Stimulated activated CD8-positive, alpha-beta memory T cell treated with anti-CD3 and anti-CD28 coated beads, Interleukin-7, amount 100 ng/mL, for 4 hours (primary cell): ENCODE measurements at regions not wholly inside any gene's neighbourhood (a gene's known extent, or its start where the extent isn't known, plus 50 kb on each side); places are given as distances from the start of the nearest gene placed in this dataset.
"Not testable (repeated sequence)": the region's sequence is repeated elsewhere in the genome, so short reads cannot be mapped to it uniquely, and the experiment has no call there.

Source experiments
- DNase-seq, 2 donors: peaks; one replicate each; pipeline ENCODE4 v3.0.0-alpha.2; 2020; ENCODE audit warnings: low read depth in 2 of 2

DNA sequence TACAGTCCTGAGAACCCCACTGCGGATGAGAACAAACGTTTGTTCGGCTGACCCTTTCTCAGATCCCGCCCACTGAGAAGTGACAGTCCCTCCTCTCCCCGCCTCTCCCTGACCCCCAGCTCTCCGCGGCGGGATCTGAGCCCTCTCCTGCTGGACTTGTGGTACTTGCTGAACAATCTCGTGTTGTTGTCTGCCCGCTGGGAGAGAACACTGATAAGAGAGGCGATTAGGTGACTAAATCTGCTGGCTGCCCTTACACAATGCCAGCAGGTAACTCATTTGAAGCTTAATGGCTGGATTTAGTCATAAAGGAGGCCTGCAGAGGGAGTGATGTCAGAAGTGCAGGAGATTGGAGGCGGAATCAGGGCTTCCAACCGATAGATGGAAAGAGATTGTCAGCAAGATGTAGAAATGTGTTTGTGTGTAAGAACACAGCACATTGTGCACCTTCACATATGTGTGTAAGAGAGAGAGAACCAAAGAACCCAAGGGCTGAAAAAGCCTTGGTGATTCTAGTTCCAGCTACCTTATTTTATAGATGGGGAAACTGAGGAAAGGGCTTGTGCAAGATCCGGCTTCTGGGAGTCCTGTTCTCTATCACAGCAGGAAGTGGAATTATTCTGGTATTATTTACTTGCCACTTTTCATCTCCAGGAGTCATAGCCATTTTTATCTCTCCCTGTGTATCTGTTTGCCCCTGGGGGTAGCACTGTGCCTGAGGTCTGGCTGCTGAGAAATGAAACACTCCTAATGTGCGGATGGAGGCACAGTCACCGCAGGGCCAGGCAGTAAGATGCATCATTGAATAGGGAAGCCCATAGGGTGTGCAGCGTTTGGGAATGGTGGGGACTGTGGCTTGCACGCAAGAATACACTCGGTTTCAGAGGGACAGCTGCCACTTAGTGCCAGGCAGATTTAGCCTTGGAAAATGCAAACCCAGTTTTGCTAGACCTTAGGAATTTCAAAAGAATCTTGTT, 203.7 kb upstream of the MSX2 start:
- DNase-seq: no peak

DNA sequence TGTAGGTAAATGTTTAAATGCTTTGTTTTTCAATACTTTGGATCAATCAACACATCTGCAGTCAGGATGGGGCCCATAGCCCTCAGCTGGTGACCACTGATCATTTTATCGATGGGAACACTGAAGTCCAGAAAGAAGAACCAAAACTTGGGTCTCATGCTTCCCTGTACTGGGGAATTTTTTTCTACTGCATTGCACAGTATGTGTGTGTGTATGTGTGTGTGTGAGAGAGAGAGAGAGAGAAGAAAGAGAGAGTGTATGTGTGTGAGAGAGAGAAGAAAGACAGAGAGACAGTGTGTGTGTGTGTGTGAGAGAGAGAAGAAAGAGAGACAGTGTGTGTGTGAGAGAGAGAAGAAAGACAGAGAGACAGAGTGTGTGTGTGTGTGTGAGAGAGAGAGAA, 202.9 kb upstream of the MSX2 start:
- DNase-seq: no peak

- DNase-seq: no peak
Observed at GRCh38 chr5:174522480-174523260, 201.7 kb upstream of the MSX2 start.

- no peak for DNase-seq
Observed at GRCh38 chr5:174523311-174524071, 200.9 kb upstream of the MSX2 start.

GRCh38 chr5:174524351-174524750, 200.0 kb upstream of the MSX2 start:
- DNase-seq: no peak

DNA sequence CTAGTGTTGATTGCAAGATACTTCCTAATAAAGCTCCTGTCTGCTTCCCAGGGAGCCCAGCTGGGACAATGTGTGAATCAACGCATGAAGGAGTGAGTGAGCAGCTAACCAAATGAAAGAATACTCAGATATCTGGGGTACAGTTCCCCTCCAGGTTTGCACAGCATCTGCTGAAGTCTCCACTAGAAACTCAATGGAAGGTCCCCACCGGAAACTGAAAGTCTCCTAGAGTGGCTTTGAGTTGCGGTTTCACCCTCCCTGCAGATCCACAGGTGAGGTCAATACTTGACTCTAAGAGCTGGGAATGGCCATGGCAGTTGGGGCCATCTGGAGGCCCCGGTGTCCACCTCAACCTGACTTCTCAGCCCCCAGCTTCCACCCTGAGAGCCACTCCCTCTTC, 198.2 kb upstream of the MSX2 start:
- no peak for DNase-seq

- no peak for DNase-seq
Observed at GRCh38 chr5:174527916-174528540, 196.4 kb upstream of the MSX2 start.

GRCh38 chr5:174528821-174529544, 195.4 kb upstream of the MSX2 start:
- no peak for DNase-seq

- DNase-seq: no peak
Observed at GRCh38 chr5:174529925-174530681, 194.3 kb upstream of the MSX2 start.

- no peak for DNase-seq
Observed at GRCh38 chr5:174531782-174532191, 192.6 kb upstream of the MSX2 start.

DNA sequence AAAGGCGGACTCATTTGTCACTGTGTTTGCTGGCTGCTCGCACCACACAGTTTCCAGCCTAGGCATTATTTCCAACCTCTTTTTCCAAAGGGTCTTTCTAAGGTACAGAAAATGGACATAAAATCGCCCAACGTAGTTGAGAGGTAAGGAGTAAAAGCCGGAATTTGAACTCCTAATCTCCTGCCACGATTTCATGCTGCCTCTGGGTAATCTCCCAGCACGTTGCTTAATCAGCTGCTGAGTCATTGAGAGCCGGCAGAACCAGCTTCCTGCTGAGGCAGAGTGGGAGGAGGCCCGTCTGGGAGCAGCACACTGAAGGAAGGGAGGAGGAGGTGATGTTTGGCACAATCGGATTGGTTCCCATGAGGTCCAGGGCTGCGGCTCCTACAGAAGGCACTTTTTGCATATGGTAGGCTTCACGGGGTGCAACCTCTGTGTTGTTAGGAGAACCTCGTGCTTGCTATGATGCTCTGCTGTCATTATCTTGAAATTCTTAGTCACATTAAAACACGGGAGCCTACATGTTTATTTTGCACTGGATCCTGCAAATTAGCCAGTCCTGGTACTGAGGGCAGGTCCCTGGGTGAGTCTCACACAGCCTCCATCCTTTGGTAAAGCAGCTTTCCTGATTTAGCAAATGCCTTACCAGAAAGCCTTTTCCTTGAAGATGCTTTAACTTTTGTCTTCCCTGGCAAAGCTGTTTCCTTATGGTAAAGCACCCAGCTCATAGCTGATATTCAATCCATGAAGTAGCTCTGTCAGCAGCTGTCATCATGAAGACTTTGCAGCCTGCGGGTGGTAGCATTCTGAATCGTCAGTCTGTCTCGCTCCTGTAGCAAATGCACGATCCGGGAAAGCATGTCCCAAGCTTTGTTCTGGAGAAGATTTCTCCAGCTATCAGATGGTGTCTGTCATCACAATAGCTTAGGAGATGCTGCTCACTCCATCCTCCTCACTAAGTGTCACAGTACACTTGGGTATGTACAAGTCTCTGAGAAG, 191.6 kb upstream of the MSX2 start:
- no peak for DNase-seq

DNA sequence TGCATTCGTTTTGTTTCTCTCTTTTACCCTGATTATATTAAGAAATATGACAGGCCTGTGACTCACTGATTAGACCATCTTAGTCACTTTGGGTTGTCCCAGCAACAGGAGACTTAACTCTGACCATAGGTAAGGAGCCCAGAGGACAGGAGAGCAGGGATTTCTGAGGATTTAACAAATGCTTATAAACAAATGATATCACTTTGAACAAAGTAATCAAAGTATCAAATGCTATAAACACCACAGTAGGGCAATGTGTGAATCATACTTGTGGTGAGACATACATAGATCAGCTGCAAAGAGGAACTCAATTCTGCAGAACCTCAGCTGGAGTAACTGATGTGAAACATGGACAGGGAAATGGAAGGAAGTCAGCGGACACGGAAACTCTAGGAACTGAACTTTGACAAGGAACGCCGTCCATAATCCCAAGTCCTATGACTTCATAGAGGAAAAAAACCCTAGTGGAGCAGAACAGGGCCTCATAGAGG, 190.6 kb upstream of the MSX2 start:
- DNase-seq: no peak

DNA sequence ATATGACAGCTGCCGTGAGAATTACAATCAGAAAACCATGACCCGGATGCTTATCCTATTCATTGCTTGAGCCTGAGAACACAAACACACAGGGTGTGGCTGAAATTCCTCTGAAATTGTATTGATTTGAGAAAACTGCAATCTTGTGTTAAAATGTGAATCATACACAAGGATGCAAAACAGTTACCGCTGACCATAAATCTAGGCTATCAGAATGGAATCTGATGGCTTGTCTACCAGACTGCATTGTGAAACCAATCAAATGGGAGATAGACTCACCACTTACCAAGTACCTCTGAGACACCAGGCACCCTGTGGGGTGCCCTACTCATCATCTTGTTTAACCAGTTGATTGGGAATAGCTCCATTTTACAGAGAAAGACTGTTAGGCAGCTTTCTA, 188.7 kb upstream of the MSX2 start:
- no peak for DNase-seq

- not testable (repeated sequence) for DNase-seq
Observed at GRCh38 chr5:174539823-174540222, 184.6 kb upstream of the MSX2 start.

DNA sequence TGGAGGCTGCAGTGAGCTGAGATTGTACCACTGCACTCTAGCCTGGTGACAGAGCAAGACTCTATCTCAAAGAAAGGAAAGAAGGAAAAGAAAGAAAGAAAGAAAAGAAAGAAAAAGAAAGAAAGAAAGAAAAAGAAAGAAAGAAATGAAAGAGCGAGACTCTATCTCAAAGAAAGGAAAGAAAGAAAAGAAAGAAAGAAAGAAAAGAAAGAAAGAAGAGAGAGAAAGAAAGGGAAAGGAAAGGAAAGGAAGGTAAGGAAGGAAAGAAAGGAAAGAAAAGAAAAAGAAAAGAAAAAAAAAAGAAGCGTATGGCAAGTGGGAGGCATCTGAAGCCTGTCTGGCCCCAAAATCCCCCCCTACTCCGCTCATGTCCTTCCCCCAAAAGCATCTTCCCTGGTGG, 182.3 kb upstream of the MSX2 start:
- DNase-seq: no peak

- DNase-seq: no peak
Observed at GRCh38 chr5:174542471-174542870, 181.9 kb upstream of the MSX2 start.

DNA sequence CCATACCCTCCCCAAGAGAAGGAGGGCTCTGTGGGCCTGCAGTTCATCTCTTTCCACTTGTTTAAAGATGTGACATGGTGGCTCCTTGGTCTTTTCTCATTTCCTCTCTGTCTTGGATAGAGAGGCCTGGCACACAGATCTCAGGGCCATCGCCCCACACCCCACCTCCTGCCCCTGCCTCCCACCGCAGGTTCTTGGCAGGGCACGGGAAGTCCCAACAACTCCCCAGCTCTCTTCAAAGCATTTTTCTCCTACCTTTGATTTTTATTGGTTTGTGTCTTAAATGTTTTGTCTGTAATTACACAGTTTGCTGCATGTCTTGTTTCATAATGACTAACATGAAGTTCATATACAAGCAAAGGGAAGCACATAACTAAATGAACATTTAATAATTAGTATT, 178.5 kb upstream of the MSX2 start:
- no peak for DNase-seq

DNA sequence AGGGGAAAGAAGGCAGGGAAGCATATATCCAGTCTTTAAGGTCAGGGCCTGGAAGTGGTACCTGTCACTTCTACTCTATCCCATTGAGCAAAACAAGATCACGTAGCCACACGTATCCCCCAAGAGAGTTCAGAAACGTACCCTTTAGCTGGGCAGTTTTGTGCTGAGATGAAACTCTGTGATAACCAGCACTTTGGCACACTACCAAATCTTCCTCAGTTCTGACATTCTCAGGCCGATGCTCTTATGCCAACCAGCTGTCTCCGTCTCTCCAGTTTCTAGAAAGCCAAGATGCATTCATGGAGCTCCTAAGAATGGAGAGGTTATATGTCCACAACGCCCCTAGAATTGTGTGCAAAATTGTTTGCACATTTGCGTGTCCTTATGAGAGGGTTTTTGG, 176.6 kb upstream of the MSX2 start:
- no peak for DNase-seq

DNA sequence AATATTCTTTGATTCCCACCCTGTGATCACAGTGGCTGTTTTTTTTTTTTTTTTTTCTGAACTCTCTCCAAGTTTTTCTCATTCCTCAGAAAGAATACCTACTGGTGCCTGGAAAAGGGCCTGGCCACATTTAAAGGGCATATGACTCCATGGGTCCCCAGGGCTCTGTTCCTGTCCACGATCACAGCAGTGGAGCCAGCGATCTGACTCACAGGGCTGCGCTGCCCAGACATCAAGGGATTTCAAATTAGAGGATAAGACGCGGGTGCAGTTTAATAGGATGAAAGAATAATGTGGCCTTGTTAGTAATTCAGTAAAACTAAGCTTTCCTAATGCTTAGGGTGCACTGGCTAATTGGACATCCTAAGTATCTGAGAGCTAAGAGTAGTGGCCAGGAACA, 175.1 kb upstream of the MSX2 start:
- DNase-seq: no peak
